ENCODE measurements at regions not wholly inside any gene's neighbourhood (a gene's known extent, or its start where the extent isn't known, plus 50 kb on each side); places are given as distances from the start of the nearest gene placed in this dataset.

DNA sequence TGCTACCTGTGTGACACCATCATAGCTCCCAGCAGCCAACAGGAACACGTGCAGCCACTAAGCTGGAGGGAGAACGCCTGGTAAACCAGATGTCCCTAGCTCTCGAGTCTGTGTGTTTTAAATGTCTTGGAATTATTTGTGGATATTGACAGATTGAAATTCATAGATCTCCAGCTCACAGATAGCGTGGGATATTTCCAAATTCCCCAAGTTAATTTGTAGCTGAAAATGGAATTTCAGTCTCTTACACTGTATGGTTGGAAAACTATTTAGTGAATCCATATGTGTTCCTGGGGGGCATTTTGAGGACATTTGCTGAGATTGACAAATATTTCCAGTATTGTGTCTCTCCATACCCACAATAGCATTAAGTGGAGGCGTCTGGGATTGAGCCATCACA, 618.6 kb upstream of the TMEM132C start:
- H3K4me3 ChIP-seq (ENCODE audit: insufficient read depth, low read length): no peak overlapping the region
- no peak overlapping the region for H2AFZ ChIP-seq (ENCODE audit: low read length)
- no peaks in the 10 kb centered on the region for H3K79me2 ChIP-seq (ENCODE audit: insufficient read depth, low read length)
- TF ChIP-seq, protein P1, sequence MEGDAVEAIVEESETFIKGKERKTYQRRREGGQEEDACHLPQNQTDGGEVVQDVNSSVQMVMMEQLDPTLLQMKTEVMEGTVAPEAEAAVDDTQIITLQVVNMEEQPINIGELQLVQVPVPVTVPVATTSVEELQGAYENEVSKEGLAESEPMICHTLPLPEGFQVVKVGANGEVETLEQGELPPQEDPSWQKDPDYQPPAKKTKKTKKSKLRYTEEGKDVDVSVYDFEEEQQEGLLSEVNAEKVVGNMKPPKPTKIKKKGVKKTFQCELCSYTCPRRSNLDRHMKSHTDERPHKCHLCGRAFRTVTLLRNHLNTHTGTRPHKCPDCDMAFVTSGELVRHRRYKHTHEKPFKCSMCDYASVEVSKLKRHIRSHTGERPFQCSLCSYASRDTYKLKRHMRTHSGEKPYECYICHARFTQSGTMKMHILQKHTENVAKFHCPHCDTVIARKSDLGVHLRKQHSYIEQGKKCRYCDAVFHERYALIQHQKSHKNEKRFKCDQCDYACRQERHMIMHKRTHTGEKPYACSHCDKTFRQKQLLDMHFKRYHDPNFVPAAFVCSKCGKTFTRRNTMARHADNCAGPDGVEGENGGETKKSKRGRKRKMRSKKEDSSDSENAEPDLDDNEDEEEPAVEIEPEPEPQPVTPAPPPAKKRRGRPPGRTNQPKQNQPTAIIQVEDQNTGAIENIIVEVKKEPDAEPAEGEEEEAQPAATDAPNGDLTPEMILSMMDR (IDR thresholded peaks at IDR 0.05; ENCODE audit: extremely low read depth, low read depth, low read length): no peak
- no peaks in the 10 kb centered on the region for H3K4me1 ChIP-seq (ENCODE audit: insufficient read depth, low read length)
- H4K20me1 ChIP-seq (ENCODE audit: insufficient read depth, low read length): no peaks in the 10 kb centered on the region
- no peaks in the 10 kb centered on the region for H3K9me3 ChIP-seq (ENCODE audit: low read depth, low read length)
- H3K4me2 ChIP-seq (ENCODE audit: insufficient read depth, low read length): no peak overlapping the region
- H3K27ac ChIP-seq (ENCODE audit: low read depth, low read length): no peak overlapping the region
- no peak for DNase-seq (ENCODE audit: insufficient read length, low spot score, missing footprints)
- H3K27me3 ChIP-seq (ENCODE audit: insufficient read depth, low read length): no peaks in the 10 kb centered on the region
- H3K36me3 ChIP-seq (ENCODE audit: insufficient read depth, low read length): no peaks in the 10 kb centered on the region

DNA sequence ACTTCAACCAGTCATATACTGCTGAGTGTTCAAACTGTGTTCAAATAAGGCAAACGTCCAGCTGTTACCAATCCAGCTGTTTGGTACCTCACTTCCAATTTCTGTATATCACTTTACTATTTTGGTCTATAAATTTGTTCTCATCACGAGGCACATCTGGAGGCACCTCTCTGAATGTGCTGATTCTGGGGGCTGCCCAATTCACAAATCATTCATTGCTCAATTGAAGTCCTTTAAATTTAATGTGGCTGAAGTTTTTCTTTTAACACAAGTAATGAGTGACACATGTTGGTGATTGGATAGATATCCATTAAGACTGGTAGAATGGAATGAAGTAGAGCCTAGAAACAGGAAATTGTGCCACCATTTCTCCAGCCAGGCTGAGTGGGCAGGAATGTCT, 617.0 kb upstream of the TMEM132C start:
- Histone ChIP-seq H2AFZ (ENCODE audit: low read length) (no peak overlapping the region), H3K4me2 (ENCODE audit: insufficient read depth, low read length) (no peak overlapping the region), H3K4me3 (ENCODE audit: insufficient read depth, low read length) (no peak overlapping the region), H3K79me2 (ENCODE audit: insufficient read depth, low read length) (no peaks in the 10 kb centered on the region), H3K27ac (ENCODE audit: low read depth, low read length) (no peak overlapping the region), H3K36me3 (ENCODE audit: insufficient read depth, low read length) (no peaks in the 10 kb centered on the region), H3K4me1 (ENCODE audit: insufficient read depth, low read length) (no peaks in the 10 kb centered on the region), H3K27me3 (ENCODE audit: insufficient read depth, low read length) (no peaks in the 10 kb centered on the region), H3K9me3 (ENCODE audit: low read depth, low read length) (no peaks in the 10 kb centered on the region), H4K20me1 (ENCODE audit: insufficient read depth, low read length) (no peaks in the 10 kb centered on the region)
- DNase-seq (ENCODE audit: insufficient read length, low spot score, missing footprints): no peak
- TF ChIP-seq, protein P1 (IDR thresholded peaks at IDR 0.05; ENCODE audit: extremely low read depth, low read depth, low read length): no peak

DNA sequence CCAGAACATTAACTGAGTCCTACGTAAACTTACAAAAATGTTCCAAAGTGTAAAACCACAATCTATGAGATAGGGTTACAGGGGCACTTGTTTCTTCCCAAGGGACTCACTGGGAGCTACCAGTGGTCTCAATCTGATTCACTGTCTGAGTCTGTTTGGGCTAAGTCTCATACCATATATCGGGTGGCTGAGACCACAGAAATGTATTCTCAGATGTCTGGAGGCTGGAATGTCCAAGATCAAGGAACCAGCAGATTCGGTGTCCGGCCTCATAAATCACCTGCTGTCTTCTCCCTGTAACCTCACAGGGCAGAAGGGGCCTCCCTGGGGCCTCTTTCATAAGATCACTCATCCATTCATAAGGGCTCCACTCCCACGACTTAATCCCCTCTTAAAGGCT, 616.3 kb upstream of the TMEM132C start:
- H3K4me3 ChIP-seq (ENCODE audit: insufficient read depth, low read length): no peak overlapping the region
- H4K20me1 ChIP-seq (ENCODE audit: insufficient read depth, low read length): no peaks in the 10 kb centered on the region
- TF ChIP-seq, protein P1 (IDR thresholded peaks at IDR 0.05; ENCODE audit: extremely low read depth, low read depth, low read length): no peak
- no peak for DNase-seq (ENCODE audit: insufficient read length, low spot score, missing footprints)
- H3K27me3 ChIP-seq (ENCODE audit: insufficient read depth, low read length): no peaks in the 10 kb centered on the region
- no peaks in the 10 kb centered on the region for H3K79me2 ChIP-seq (ENCODE audit: insufficient read depth, low read length)
- H3K9me3 ChIP-seq (ENCODE audit: low read depth, low read length): no peaks in the 10 kb centered on the region
- H3K27ac ChIP-seq (ENCODE audit: low read depth, low read length): no peak overlapping the region
- no peaks in the 10 kb centered on the region for H3K36me3 ChIP-seq (ENCODE audit: insufficient read depth, low read length)
- H3K4me1 ChIP-seq (ENCODE audit: insufficient read depth, low read length): no peaks in the 10 kb centered on the region
- no peak overlapping the region for H2AFZ ChIP-seq (ENCODE audit: low read length)
- H3K4me2 ChIP-seq (ENCODE audit: insufficient read depth, low read length): no peak overlapping the region

DNA sequence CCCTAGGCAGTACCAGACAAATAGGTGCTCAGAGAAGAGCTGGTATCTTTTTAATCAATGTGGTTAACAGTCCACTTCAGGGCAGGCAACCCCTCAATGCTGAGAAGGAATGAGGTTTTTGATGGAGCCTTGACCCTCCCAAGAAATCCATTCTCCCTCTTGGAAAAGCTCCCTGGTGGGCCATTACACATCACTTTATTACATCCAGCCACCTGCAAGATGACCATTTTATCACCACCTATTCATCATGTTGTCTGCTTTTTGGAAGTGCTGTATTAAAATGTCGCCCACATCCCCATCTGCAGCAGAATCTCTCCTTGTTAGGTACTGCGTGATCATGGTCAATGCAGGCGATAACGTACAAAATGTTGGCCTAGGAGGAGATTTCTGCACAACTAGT, 614.7 kb upstream of the TMEM132C start:
- Histone ChIP-seq H3K4me1 (ENCODE audit: insufficient read depth, low read length) (peaks cover 5% of the 10 kb centered on the region), H3K36me3 (ENCODE audit: insufficient read depth, low read length) (no peaks in the 10 kb centered on the region), H2AFZ (ENCODE audit: low read length) (no peak overlapping the region), H3K9me3 (ENCODE audit: low read depth, low read length) (no peaks in the 10 kb centered on the region), H3K4me2 (ENCODE audit: insufficient read depth, low read length) (no peak overlapping the region), H3K27ac (ENCODE audit: low read depth, low read length) (no peak overlapping the region), H3K79me2 (ENCODE audit: insufficient read depth, low read length) (no peaks in the 10 kb centered on the region), H3K27me3 (ENCODE audit: insufficient read depth, low read length) (no peaks in the 10 kb centered on the region), H4K20me1 (ENCODE audit: insufficient read depth, low read length) (no peaks in the 10 kb centered on the region), H3K4me3 (ENCODE audit: insufficient read depth, low read length) (no peak overlapping the region)
- TF ChIP-seq, protein P1 (IDR thresholded peaks at IDR 0.05; ENCODE audit: extremely low read depth, low read depth, low read length): no peak
- no peak for DNase-seq (ENCODE audit: insufficient read length, low spot score, missing footprints)
